HS-27A (cell line): ENCODE measurements at regions not wholly inside any gene's neighbourhood (a gene's known extent, or its start where the extent isn't known, plus 50 kb on each side); places are given as distances from the start of the nearest gene placed in this dataset.

Experiments
- DNase-seq: peaks from one replicate; pipeline ENCODE4 v3.0.0-alpha.2; 2012; ENCODE audit warnings: low read depth, missing footprints

DNA sequence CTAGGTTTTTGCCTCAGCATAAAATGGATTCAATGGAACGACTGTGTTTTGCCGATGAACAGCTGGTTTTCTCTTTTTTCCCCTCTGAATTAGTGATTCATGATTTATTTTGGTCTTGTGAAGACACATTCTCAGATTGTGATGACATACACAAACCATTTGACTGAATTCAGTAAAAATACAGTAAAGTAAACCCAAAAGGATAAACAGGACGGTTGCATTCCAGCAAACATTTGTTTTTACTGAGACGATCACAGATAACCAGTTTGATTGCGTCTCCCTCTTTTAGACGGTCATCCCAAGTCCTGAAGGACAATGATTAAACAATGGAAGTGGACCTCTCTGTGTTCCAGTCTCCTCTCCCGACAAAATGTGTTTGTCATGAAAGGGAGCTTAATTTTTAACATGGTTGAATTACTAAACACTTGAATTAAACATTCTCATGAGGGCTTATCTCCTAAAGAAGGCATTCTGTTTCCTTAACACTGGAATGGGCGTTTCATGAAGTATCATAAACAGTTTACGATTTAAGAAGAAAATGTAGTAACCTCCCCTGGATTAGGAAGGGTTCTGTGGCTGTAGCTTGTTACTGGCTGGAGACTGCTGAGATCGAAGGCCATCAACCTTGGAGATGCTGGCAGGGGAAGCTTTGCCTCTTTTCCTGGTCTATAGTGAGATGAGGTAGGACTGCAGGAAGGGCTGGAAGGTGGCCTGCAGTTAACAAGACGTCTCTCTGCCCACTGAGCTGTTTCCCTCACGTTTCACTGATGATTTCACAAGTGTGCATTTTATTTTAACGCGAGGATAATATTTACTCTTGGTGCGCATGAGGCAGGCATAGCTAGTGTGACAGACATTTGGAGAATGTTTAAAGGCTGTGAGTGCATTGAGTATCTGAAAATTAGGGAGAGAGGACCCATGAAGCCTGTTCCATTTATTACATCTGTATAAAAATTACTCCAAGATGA lies 457.9 kb downstream of the FGF9 start:
- DNase-seq = no peak

DNA sequence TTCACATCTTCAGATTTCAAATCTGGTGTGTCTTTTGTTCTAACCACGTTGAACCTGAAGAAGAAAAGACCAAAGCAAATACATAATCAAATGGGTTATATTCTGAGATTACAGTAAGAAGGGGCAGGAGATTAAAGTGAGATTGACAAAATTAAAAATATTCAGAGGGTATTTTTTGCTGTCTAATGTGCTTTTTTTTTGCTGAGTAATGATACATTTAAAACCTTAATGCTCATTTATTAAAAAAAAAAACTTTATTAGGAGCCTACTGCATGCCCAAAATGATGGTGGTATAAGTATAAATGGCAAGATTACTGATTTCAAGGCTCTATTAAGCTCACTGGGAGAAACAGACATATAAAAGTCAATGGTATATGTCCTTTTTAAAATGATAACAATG lies 459.4 kb downstream of the FGF9 start:
- DNase-seq = no peak

DNA sequence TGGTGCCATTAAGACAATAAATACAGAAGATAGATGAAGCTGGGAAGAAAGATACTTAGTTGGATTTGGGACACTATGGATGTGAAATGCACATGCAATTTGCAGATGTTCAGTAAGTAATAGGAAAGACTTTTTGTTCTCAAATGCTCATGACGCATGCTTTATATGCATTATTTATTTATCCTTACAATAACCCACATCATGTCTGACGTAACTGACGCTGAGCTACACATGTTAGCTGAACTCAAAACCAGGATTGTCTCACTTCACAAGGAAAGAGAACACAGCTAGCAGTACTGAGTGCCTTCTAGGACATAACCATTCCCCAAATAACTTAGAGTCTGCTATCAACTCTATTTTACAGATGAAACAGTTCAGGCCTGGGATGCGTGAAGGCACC lies 463.4 kb downstream of the FGF9 start:
- DNase-seq = no peak

DNA sequence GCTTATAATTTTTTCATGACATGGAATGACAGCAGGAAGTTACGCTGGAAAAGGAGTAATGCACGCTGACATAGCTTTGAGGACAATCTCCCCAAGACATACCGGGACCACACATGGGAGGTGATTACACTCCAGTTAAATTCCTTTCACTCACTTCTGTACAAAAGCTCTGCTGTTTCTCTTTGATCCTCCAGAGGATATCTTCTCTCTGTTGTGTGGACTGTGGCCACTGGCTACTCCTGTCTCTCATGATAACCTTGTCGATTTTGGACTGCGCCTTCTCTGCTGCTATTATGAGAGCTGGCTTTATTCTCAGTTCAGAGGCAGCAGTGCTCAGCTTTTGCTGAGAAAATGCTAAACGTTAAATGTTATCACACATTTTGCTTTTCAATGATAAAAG lies 464.6 kb downstream of the FGF9 start:
- DNase-seq = no peak

GRCh38 chr13:22137361-22138050 lies 466.6 kb downstream of the FGF9 start:
- no peak for DNase-seq

DNA sequence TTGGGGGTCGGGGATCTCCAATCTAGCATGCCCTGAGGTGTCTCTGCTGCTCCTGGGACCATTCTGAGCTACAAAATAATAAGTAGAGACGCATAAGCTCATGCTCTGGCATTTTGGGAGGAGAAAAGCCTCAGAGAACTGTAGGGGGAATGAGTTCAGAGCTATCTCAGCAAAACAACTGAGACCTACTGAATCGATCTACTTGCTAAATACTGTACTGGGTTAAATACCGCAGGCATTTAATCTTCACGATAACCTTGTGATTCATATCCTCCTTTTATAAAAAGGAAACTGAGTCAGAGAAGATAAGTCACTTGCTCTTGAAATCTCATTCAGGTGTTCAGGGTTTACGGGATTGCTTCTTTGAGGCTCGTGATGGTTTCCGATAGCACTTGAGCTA lies 468.1 kb downstream of the FGF9 start:
- no peak for DNase-seq

DNA sequence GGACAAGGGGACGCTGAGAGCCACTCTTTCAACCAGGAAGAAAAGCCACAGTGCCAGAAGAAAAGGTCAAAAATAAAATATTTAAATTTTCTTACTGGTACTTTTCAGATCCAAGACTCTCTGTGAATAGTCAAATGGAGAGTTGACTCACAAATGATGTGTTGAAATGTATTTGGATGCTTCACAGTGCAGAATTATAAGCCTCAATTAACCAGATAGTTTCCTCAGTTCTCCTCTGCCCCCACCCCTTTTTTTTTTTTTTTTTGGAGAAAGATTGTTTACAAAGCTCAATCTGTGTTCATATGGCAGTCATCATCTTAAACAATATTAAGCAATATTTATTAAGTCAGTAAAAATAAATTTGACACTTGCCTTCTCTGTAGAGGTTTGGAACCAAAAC lies 470.8 kb downstream of the FGF9 start:
- DNase-seq = no peak

- DNase-seq = no peak
Measured at GRCh38 chr13:22143671-22144070, 472.8 kb downstream of the FGF9 start.

GRCh38 chr13:22144806-22145205 lies 473.9 kb downstream of the FGF9 start:
- DNase-seq = no peak

DNA sequence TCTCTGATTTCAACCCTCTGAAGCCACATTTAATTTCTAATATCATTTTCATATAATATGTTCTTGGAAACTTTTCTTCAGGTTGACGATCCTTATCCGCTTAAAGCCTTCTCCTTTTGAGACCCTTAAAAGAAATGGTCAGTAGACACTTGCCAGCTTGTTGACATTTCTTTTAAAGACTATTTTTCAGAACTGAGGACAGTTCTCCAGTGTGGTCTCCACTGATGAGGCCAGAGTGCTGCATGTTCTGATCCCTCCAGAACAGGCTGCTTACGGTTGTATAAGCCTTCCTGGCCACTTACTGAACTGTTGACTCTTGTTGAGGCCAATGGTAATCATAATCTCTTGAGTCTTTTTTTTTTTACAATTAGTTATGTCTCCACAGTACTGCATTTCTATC lies 477.3 kb downstream of the FGF9 start:
- no peak for DNase-seq

DNA sequence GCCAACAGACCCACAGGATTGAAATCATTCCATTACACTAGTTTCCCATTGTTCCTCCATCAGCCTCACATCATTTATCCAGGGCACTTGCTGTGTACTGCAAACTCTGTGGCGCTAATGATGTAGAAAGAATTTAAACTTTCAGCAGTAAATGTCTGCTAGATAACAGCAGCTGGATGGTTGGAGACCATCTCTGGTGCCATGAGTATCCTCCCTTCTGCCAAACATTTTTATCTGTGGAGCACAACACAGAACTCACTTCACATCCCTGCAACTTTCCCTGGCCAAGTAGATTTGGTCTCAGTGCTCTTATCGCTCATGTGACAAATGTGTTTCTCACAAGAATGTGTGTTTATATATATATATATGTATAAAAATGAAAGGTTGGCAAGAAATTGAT lies 481.9 kb downstream of the FGF9 start:
- DNase-seq = no peak

DNA sequence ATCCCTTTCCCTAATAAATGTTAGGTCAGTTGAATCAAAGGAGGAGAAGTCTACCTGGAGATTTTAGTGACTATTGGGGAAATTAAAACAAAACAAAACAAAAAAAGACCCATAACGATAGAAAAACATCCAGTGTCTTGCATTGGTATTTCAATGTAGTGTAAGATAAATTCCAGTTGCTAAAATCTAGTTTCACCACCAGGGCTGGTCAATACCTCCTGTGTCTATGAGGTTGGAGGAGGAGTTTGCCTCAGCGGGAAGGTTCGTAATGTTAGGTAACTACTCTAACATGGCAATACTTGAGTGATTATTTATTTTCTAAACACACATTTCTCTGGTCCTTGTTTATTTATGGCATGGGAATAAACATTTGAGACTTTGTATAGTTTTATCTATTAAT lies 483.2 kb downstream of the FGF9 start:
- DNase-seq = no peak

GRCh38 chr13:22161871-22162270 lies 491.0 kb downstream of the FGF9 start:
- no peak for DNase-seq

GRCh38 chr13:22162889-22163288 lies 492.0 kb downstream of the FGF9 start:
- no peak for DNase-seq

GRCh38 chr13:22168437-22169190 lies 497.7 kb downstream of the FGF9 start:
- DNase-seq = no peak

- DNase-seq = no peak
Measured at GRCh38 chr13:22169473-22169872, 498.6 kb downstream of the FGF9 start.

GRCh38 chr13:22173610-22174009 lies 502.7 kb downstream of the FGF9 start:
- DNase-seq = no peak

- DNase-seq = no peak
Measured at GRCh38 chr13:22175241-22175640, 504.4 kb downstream of the FGF9 start.

GRCh38 chr13:22175815-22176214 lies 504.9 kb downstream of the FGF9 start:
- no peak for DNase-seq

GRCh38 chr13:22176968-22177520 lies 506.2 kb downstream of the FGF9 start:
- no peak for DNase-seq

- DNase-seq = no peak
Measured at GRCh38 chr13:22178878-22179277, 508.0 kb downstream of the FGF9 start.

GRCh38 chr13:22187329-22187728 lies 516.5 kb downstream of the FGF9 start:
- no peak for DNase-seq
